ENCODE measurements at regions not wholly inside any gene's neighbourhood (a gene's known extent, or its start where the extent isn't known, plus 50 kb on each side); places are given as distances from the start of the nearest gene placed in this dataset.

- DNase-seq (ENCODE audit: low spot score in 2 of 2), result no peak
- Histone ChIP-seq H3K27ac (no peak overlapping the region), H3K4me1 (no peaks in the 10 kb centered on the region), H3K27me3 (peaks cover 7% of the 10 kb centered on the region), H3K9me3 (no peaks in the 10 kb centered on the region), H3K36me3 (no peaks in the 10 kb centered on the region), H3K4me3 (no peak overlapping the region)
- TF ChIP-seq CTCF (IDR thresholded peaks at IDR 0.05) (no peak), POLR2A (IDR thresholded peaks at IDR 0.05) (no peak), EP300 (IDR thresholded peaks at IDR 0.05) (no peak), POLR2AphosphoS5 (IDR thresholded peaks at IDR 0.05) (no peak)
- 25% methylated on average over 1 of the region's 1 CpG for WGBS
Measured at GRCh38 chr12:4086481-4086880, 187.1 kb upstream of the CCND2 start.

GRCh38 chr12:4084573-4084972, 189.0 kb upstream of the CCND2 start:
- no peak overlapping the region for H3K4me3 ChIP-seq
- WGBS, result 64% methylated on average over 7 of the region's 8 CpGs
- H3K27me3 ChIP-seq, result peaks cover 7% of the 10 kb centered on the region
- TF ChIP-seq POLR2A (IDR thresholded peaks at IDR 0.05), result no peak
- TF ChIP-seq CTCF (IDR thresholded peaks at IDR 0.05), result no peak
- no peak for TF ChIP-seq EP300 (IDR thresholded peaks at IDR 0.05)
- no peak for TF ChIP-seq POLR2AphosphoS5 (IDR thresholded peaks at IDR 0.05)
- no peaks in the 10 kb centered on the region for H3K36me3 ChIP-seq
- no peak overlapping the region for H3K27ac ChIP-seq
- no peaks in the 10 kb centered on the region for H3K9me3 ChIP-seq
- no peak for DNase-seq (ENCODE audit: low spot score in 2 of 2)
- no peaks in the 10 kb centered on the region for H3K4me1 ChIP-seq

- Histone ChIP-seq H3K36me3 (no peaks in the 10 kb centered on the region), H3K27ac (no peak overlapping the region), H3K4me1 (no peaks in the 10 kb centered on the region), H3K27me3 (peaks cover 7% of the 10 kb centered on the region), H3K4me3 (no peak overlapping the region), H3K9me3 (no peaks in the 10 kb centered on the region)
- TF ChIP-seq POLR2AphosphoS5 (IDR thresholded peaks at IDR 0.05), result no peak
- no peak for TF ChIP-seq CTCF (IDR thresholded peaks at IDR 0.05)
- no peak for TF ChIP-seq EP300 (IDR thresholded peaks at IDR 0.05)
- no peak for TF ChIP-seq POLR2A (IDR thresholded peaks at IDR 0.05)
- DNase-seq (ENCODE audit: low spot score in 2 of 2), result no peak
- 63% methylated on average over 13 of the region's 13 CpGs for WGBS
Measured at GRCh38 chr12:4082809-4083403, 190.7 kb upstream of the CCND2 start.

GRCh38 chr12:4080213-4080612, 193.3 kb upstream of the CCND2 start:
- Histone ChIP-seq H3K27ac (no peak overlapping the region), H3K9me3 (no peaks in the 10 kb centered on the region), H3K27me3 (peaks cover 7% of the 10 kb centered on the region), H3K36me3 (no peaks in the 10 kb centered on the region), H3K4me3 (no peak overlapping the region), H3K4me1 (no peaks in the 10 kb centered on the region)
- DNase-seq (ENCODE audit: low spot score in 2 of 2), result no peak
- no peak for TF ChIP-seq EP300 (IDR thresholded peaks at IDR 0.05)
- no peak for TF ChIP-seq POLR2A (IDR thresholded peaks at IDR 0.05)
- TF ChIP-seq POLR2AphosphoS5 (IDR thresholded peaks at IDR 0.05), result no peak
- TF ChIP-seq CTCF (IDR thresholded peaks at IDR 0.05), result no peak
- WGBS, result 94% methylated on average over 1 of the region's 1 CpG

GRCh38 chr12:4074129-4074528, 199.4 kb upstream of the CCND2 start:
- WGBS, result 90% methylated on average over 4 of the region's 4 CpGs
- no peak overlapping the region for H3K27ac ChIP-seq
- DNase-seq (ENCODE audit: low spot score in 2 of 2), result no peak
- H3K9me3 ChIP-seq, result no peaks in the 10 kb centered on the region
- H3K4me3 ChIP-seq, result no peak overlapping the region
- no peaks in the 10 kb centered on the region for H3K4me1 ChIP-seq
- H3K36me3 ChIP-seq, result no peaks in the 10 kb centered on the region
- peaks cover 6% of the 10 kb centered on the region for H3K27me3 ChIP-seq
- TF ChIP-seq CTCF (IDR thresholded peaks at IDR 0.05) (no peak), POLR2A (IDR thresholded peaks at IDR 0.05) (no peak), EP300 (IDR thresholded peaks at IDR 0.05) (no peak), POLR2AphosphoS5 (IDR thresholded peaks at IDR 0.05) (no peak)

All from suprapubic skin (tissue), 4 donors.